HUES64 (cell line): ENCODE measurements at regions not wholly inside any gene's neighbourhood (a gene's known extent, or its start where the extent isn't known, plus 50 kb on each side); places are given as distances from the start of the nearest gene placed in this dataset.
A peak's percentile ranks its signal among the peaks of the same experiment; 100 is the strongest.
"Not testable (repeated sequence)": the region's sequence is repeated elsewhere in the genome, so short reads cannot be mapped to it uniquely, and the experiment has no call there.

ENCODE experiments used
- H3K27ac ChIP-seq: 2 replicates; pipeline ENCODE4 v1.7.0; 2013; ENCODE audit warnings: low read depth, low read length, inconsistent platforms
- H3K27me3 ChIP-seq: 2 replicates; pipeline ENCODE4 v1.6.1; 2013; ENCODE audit warnings: mild to moderate bottlenecking, low read length; ENCODE audit not compliant: insufficient read depth
- H3K36me3 ChIP-seq: 2 replicates; pipeline ENCODE4 v1.6.1; 2013; ENCODE audit warnings: mild to moderate bottlenecking, low read length; ENCODE audit not compliant: insufficient read depth
- H3K4me1 ChIP-seq: 2 replicates; pipeline ENCODE4 v1.6.1; 2013; ENCODE audit warnings: mild to moderate bottlenecking, low read length, moderate library complexity; ENCODE audit not compliant: insufficient read depth
- H3K4me3 ChIP-seq: 2 replicates; pipeline ENCODE4 v1.5.1; 2013; ENCODE audit warnings: mild to moderate bottlenecking, low read length, moderate library complexity
- H3K9ac ChIP-seq: 2 replicates; pipeline ENCODE4 v1.6.1; 2013; ENCODE audit warnings: mild to moderate bottlenecking, low read depth, low read length
- H3K9me3 ChIP-seq: 2 replicates; pipeline ENCODE4 v1.6.1; 2013; ENCODE audit warnings: low read depth, low read length; ENCODE audit not compliant: insufficient read depth
- WGBS: fragments of 150-250, 120-280 bp; methylation state at CpG from one replicate; pipeline ENCODE4 v1.1.7; 2013; ENCODE audit warnings: missing lambda C conversion rate; 5-methylcytosine and 5-hydroxymethylcytosine counted together

- Histone ChIP-seq H3K9ac (no peak overlapping the region), H3K4me3 (no peak overlapping the region), H3K27ac (no peak overlapping the region), H3K9me3 (no peaks in the 10 kb centered on the region), H3K4me1 (no peaks in the 10 kb centered on the region), H3K36me3 (no peaks in the 10 kb centered on the region), H3K27me3 (no peaks in the 10 kb centered on the region)
- 92% methylated on average over 1 of the region's 1 CpG for WGBS
Measured at GRCh38 chr6:86535100-86535499, 402.2 kb upstream of the HTR1E start.

GRCh38 chr6:86529635-86530034, 407.7 kb upstream of the HTR1E start:
- H3K27me3 ChIP-seq = no peaks in the 10 kb centered on the region
- H3K27ac ChIP-seq = no peak overlapping the region
- H3K4me1 ChIP-seq = no peaks in the 10 kb centered on the region
- H3K36me3 ChIP-seq = no peaks in the 10 kb centered on the region
- H3K9ac ChIP-seq = no peak overlapping the region
- H3K9me3 ChIP-seq = no peaks in the 10 kb centered on the region
- no peak overlapping the region for H3K4me3 ChIP-seq
- 98% methylated on average over 1 of the region's 1 CpG for WGBS

GRCh38 chr6:86526238-86526637, 411.1 kb upstream of the HTR1E start:
- Histone ChIP-seq H3K27ac (no peak overlapping the region), H3K27me3 (no peaks in the 10 kb centered on the region), H3K9me3 (peaks cover 2% of the 10 kb centered on the region; the same call in 1 of the 2 replicates), H3K4me3 (no peak overlapping the region), H3K4me1 (no peaks in the 10 kb centered on the region), H3K9ac (no peak overlapping the region), H3K36me3 (no peaks in the 10 kb centered on the region)
- 44% methylated on average over 1 of the region's 1 CpG for WGBS

DNA sequence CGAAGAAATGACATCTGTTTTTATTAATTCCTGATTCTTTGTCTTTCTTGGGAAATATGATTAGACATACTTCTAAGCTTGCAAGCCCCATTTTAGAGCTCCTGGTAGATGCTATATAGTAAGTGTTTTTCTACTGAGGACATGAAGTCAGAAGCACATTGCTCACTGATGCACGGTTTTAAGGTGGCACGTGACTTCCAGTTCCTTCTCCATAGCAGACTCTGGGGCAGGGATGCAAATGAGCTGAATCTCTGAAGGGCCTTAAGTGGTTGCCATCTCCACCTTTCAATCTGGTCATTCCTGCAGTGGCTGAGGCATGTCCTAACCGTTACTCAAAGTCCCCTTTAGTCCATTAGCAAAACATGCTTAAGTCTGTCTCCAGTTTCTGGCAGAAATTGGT, 421.2 kb upstream of the HTR1E start:
- no peaks in the 10 kb centered on the region for H3K27me3 ChIP-seq
- no peak overlapping the region for H3K9ac ChIP-seq
- no peaks in the 10 kb centered on the region for H3K36me3 ChIP-seq
- H3K9me3 ChIP-seq = no peaks in the 10 kb centered on the region
- no peak overlapping the region for H3K4me3 ChIP-seq
- peaks cover 10% of the 10 kb centered on the region for H3K4me1 ChIP-seq
- no peak overlapping the region for H3K27ac ChIP-seq
- WGBS = 89% methylated on average over 4 of the region's 4 CpGs

DNA sequence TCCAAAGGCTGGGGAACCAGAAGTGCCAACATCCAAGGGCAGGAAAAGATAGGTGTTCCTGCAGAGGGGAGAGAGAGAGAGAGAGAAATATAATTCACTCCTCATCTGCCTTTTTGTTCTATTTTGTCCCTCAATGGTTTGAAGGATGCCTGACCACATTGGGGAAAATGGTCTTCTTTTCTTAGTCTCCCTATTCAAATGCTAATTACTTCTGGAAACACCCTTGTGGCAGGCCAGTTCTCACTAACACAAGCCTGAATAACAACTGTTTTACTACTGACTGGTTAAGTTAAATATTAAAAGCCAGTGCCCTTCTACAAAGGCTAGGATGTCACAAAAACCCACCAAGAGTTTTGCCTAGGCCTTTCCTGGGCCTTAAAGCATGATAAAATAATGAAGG, 425.4 kb upstream of the HTR1E start:
- H3K27me3 ChIP-seq = no peaks in the 10 kb centered on the region
- H3K4me1 ChIP-seq = peaks cover 10% of the 10 kb centered on the region
- no peaks in the 10 kb centered on the region for H3K9me3 ChIP-seq
- H3K9ac ChIP-seq = no peak overlapping the region
- H3K4me3 ChIP-seq = no peak overlapping the region
- peak overlapping the region; percentile 74; the same call in 1 of the 2 replicates for H3K27ac ChIP-seq
- no peaks in the 10 kb centered on the region for H3K36me3 ChIP-seq

- Histone ChIP-seq H3K27ac (no peak overlapping the region), H3K9me3 (no peaks in the 10 kb centered on the region), H3K9ac (no peak overlapping the region), H3K4me3 (no peak overlapping the region), H3K4me1 (peaks cover 10% of the 10 kb centered on the region), H3K36me3 (no peaks in the 10 kb centered on the region), H3K27me3 (no peaks in the 10 kb centered on the region)
- WGBS = 100% methylated on average over 3 of the region's 3 CpGs
Measured at GRCh38 chr6:86508230-86508629, 429.1 kb upstream of the HTR1E start.

- H3K27ac ChIP-seq = no peak overlapping the region
- no peaks in the 10 kb centered on the region for H3K27me3 ChIP-seq
- no peak overlapping the region for H3K9ac ChIP-seq
- no peaks in the 10 kb centered on the region for H3K4me1 ChIP-seq
- H3K4me3 ChIP-seq = no peak overlapping the region
- peaks cover 18% of the 10 kb centered on the region for H3K9me3 ChIP-seq
- H3K36me3 ChIP-seq = no peaks in the 10 kb centered on the region
- 86% methylated on average over 3 of the region's 3 CpGs for WGBS
Measured at GRCh38 chr6:86502497-86502896, 434.8 kb upstream of the HTR1E start.

- Histone ChIP-seq H3K27me3 (no peaks in the 10 kb centered on the region), H3K4me1 (no peaks in the 10 kb centered on the region), H3K27ac (no peak overlapping the region), H3K4me3 (no peak overlapping the region), H3K9ac (no peak overlapping the region), H3K36me3 (no peaks in the 10 kb centered on the region), H3K9me3 (peaks cover 23% of the 10 kb centered on the region)
- WGBS = 90% methylated on average over 2 of the region's 2 CpGs
Measured at GRCh38 chr6:86500035-86500434, 437.3 kb upstream of the HTR1E start.

- 84% methylated on average over 3 of the region's 3 CpGs for WGBS
- H3K27me3 ChIP-seq = not testable (repeated sequence)
Measured at GRCh38 chr6:86489042-86489441, 448.3 kb upstream of the HTR1E start.

DNA sequence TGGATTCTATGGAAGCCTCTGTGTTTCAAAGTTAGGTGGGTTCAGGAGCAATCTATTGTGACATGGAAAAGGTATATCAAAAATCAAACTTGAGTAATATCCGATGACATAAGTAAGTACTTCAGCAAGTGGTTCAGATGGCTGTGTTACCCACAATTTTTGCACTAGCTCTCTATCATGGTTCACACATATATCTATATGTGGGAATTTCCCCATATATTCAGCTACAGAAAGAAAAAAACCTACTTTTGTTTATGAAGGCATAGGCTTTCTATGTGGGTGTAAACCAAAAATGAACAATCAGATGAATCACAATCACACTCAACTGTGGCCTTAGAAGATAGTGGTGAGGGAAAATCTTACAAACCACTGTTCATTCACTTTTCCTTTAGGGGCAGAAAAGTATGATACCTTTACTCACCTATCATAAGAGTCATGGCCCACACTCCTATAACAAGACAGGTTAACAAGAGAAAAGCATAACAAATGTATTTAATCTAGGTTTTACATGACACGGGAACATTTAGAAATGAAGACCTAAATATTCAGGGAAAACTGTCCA, 449.6 kb upstream of the HTR1E start:
- no peak overlapping the region for H3K9ac ChIP-seq
- H3K27ac ChIP-seq = no peak overlapping the region
- no peaks in the 10 kb centered on the region for H3K27me3 ChIP-seq
- H3K9me3 ChIP-seq = peaks cover 11% of the 10 kb centered on the region
- no peak overlapping the region for H3K4me3 ChIP-seq
- H3K36me3 ChIP-seq = no peaks in the 10 kb centered on the region
- H3K4me1 ChIP-seq = no peaks in the 10 kb centered on the region
- 98% methylated on average over 2 of the region's 2 CpGs for WGBS

More at GRCh38 chr6:86489042-86489441, 448.3 kb upstream of the HTR1E start:
- H3K9me3 ChIP-seq = peaks cover 11% of the 10 kb centered on the region
- not testable (repeated sequence) for H3K9ac ChIP-seq, H3K36me3 ChIP-seq, H3K27ac ChIP-seq, H3K4me1 ChIP-seq, H3K4me3 ChIP-seq

- not testable (repeated sequence) for H3K4me1 ChIP-seq, H3K36me3 ChIP-seq, H3K27ac ChIP-seq, H3K9ac ChIP-seq, H3K4me3 ChIP-seq, H3K27me3 ChIP-seq, H3K9me3 ChIP-seq
- 95% methylated on average over 10 of the region's 10 CpGs for WGBS
Measured at GRCh38 chr6:86478316-86478715, 459.0 kb upstream of the HTR1E start.

- Histone ChIP-seq H3K9me3 (no peaks in the 10 kb centered on the region), H3K4me1 (peaks cover 8% of the 10 kb centered on the region; the same call in 1 of the 2 replicates), H3K27me3 (no peaks in the 10 kb centered on the region), H3K27ac (no peak overlapping the region), H3K4me3 (no peak overlapping the region), H3K9ac (no peak overlapping the region; the same call in 1 of the 2 replicates), H3K36me3 (no peaks in the 10 kb centered on the region)
- WGBS = 70% methylated on average over 9 of the region's 9 CpGs
Measured at GRCh38 chr6:86477500-86478148, 459.7 kb upstream of the HTR1E start.
